Colonic mucosa (tissue), 4 donors: ENCODE measurements at regions not wholly inside any gene's neighbourhood (a gene's known extent, or its start where the extent isn't known, plus 50 kb on each side); places are given as distances from the start of the nearest gene placed in this dataset.

ENCODE experiments used
- DNase-seq: peaks from one replicate; pipeline ENCODE4 v3.0.0-alpha.2; 2020
- H3K27ac ChIP-seq: fragments of 200-600 bp; one replicate; pipeline ENCODE4 v1.8.0; 2021
- H3K27me3 ChIP-seq: fragments of 200-600 bp; one replicate; pipeline ENCODE4 v1.8.0; 2021
- H3K36me3 ChIP-seq: fragments of 200-600 bp; one replicate; pipeline ENCODE4 v1.8.0; 2021
- H3K4me1 ChIP-seq: fragments of 200-600 bp; one replicate; pipeline ENCODE4 v1.8.0; 2021; ENCODE audit warnings: mild to moderate bottlenecking
- H3K4me3 ChIP-seq: fragments of 200-600 bp; one replicate; pipeline ENCODE4 v1.8.0; 2021
- H3K9ac ChIP-seq, 2 donors: one replicate each; pipeline ENCODE4 v1.7.0; 2013; ENCODE audit warnings: control low read depth in 2 of 2, low read depth in 2 of 2, low read length in 2 of 2
- H3K9me3 ChIP-seq: fragments of 200-600 bp; one replicate; pipeline ENCODE4 v1.8.0; 2021
- intact Hi-C: fragments of 100-400 bp; cut with DNase I; formaldehyde crosslinking; loops from one replicate; pipeline ENCODE4 v1.14.1; 2022
- TF ChIP-seq, protein P1 (sequence below): fragments of 200-600 bp; IDR thresholded peaks from one replicate; pipeline ENCODE4 v1.8.0; 2022; ENCODE audit warnings: antibody characterized with exemption, mild to moderate bottlenecking
- donor health status: healthy.
- donor health status: DM: no; HTN: no; CAD: no.
- donor health status: DM: no; HTN: no; CAD: no.

GRCh38 chr6:43948527-43949485 lies 178.4 kb downstream of the MRPL14 start:
- DNase-seq = no peak
- H3K9me3 ChIP-seq = no peaks in the 10 kb centered on the region
- no peak overlapping the region for H3K4me3 ChIP-seq
- H3K9ac ChIP-seq = no peak overlapping the region
- TF ChIP-seq, protein P1, sequence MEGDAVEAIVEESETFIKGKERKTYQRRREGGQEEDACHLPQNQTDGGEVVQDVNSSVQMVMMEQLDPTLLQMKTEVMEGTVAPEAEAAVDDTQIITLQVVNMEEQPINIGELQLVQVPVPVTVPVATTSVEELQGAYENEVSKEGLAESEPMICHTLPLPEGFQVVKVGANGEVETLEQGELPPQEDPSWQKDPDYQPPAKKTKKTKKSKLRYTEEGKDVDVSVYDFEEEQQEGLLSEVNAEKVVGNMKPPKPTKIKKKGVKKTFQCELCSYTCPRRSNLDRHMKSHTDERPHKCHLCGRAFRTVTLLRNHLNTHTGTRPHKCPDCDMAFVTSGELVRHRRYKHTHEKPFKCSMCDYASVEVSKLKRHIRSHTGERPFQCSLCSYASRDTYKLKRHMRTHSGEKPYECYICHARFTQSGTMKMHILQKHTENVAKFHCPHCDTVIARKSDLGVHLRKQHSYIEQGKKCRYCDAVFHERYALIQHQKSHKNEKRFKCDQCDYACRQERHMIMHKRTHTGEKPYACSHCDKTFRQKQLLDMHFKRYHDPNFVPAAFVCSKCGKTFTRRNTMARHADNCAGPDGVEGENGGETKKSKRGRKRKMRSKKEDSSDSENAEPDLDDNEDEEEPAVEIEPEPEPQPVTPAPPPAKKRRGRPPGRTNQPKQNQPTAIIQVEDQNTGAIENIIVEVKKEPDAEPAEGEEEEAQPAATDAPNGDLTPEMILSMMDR = no peak
- H3K36me3 ChIP-seq = no peaks in the 10 kb centered on the region
- H3K4me1 ChIP-seq = no peaks in the 10 kb centered on the region
- no peaks in the 10 kb centered on the region for H3K27me3 ChIP-seq
- no peak overlapping the region for H3K27ac ChIP-seq
- intact Hi-C loops = no loop called here

DNA sequence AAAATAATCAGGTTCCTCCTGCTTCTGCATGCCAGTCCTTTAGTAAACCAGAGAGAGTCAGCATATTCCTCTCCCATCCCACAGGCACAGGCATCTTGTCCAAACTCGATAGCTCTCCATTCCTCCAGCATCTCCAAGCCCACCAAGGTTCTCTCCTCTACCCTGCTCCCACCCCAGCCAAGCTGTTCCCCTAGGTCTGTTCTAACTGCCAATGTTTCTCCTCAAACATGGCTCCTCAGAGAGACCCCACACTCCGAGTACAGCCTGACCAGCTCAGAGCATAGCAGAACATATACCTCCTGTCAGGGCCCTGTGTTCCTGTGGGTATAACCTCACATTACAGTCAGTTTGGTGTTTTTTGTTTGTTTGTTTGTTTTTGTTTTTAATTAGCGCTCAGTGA lies 177.8 kb downstream of the VEGFA start:
- Histone ChIP-seq H3K4me3 (no peak overlapping the region), H3K27me3 (no peaks in the 10 kb centered on the region), H3K9me3 (no peaks in the 10 kb centered on the region), H3K9ac (no peak overlapping the region), H3K4me1 (no peaks in the 10 kb centered on the region), H3K36me3 (no peaks in the 10 kb centered on the region), H3K27ac (no peak overlapping the region)
- no peak for DNase-seq
- TF ChIP-seq, protein P1 = no peak
- intact Hi-C loops = no loop called here

DNA sequence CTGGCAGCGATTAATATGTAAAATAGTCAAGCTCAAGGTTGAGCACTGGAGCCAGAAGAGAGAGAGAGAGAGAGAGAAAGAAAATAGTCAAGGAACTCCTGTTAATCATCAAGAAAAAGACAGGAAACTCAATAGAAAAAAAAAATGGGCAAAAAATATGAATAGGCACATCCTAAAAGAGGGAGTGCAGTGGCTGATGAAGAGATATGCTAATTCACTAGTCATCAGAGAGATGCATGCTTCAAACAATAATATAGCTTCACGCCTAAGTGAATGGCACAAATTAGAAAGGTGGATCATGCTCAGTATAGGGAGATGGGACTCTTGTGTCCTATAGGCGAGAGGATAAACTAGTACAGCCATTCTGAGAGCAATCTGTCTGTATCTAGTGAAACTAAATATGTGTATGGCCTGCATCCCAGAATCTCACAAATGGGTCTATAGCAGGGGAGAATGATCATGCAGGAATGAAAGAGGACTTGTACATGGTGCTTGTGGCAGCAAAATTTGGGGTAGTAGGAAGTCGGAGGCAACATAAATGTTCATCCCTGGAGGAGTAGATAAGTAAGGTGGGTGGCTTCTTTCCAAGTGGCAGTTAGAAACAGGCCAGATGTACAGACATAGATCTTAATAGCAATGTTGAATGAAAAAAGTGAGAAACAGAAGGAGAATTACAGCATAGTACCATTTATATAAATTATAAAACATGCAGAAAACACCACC lies 176.8 kb downstream of the VEGFA start:
- no peak for DNase-seq
- TF ChIP-seq, protein P1 = no peak
- Histone ChIP-seq H3K27ac (no peak overlapping the region), H3K9me3 (no peaks in the 10 kb centered on the region), H3K27me3 (no peaks in the 10 kb centered on the region), H3K4me1 (no peaks in the 10 kb centered on the region), H3K36me3 (no peaks in the 10 kb centered on the region), H3K9ac (no peak overlapping the region), H3K4me3 (no peak overlapping the region)
- intact Hi-C loops = no loop called here

- no peak overlapping the region for H3K4me3 ChIP-seq
- no peak overlapping the region for H3K9ac ChIP-seq
- H3K9me3 ChIP-seq = no peaks in the 10 kb centered on the region
- H3K4me1 ChIP-seq = no peaks in the 10 kb centered on the region
- no peak overlapping the region for H3K27ac ChIP-seq
- TF ChIP-seq, protein P1 = no peak
- no peaks in the 10 kb centered on the region for H3K27me3 ChIP-seq
- no peaks in the 10 kb centered on the region for H3K36me3 ChIP-seq
- intact Hi-C loops = no loop called here
- no peak for DNase-seq
Observed at GRCh38 chr6:43945768-43946080, 175.7 kb downstream of the VEGFA start.

- Histone ChIP-seq H3K27ac (no peak overlapping the region), H3K4me1 (no peaks in the 10 kb centered on the region), H3K27me3 (no peaks in the 10 kb centered on the region), H3K36me3 (no peaks in the 10 kb centered on the region), H3K4me3 (no peak overlapping the region), H3K9ac (no peak overlapping the region), H3K9me3 (no peaks in the 10 kb centered on the region)
- no peak for DNase-seq
- intact Hi-C loops = no loop called here
- TF ChIP-seq, protein P1 = no peak
Observed at GRCh38 chr6:43944908-43945767, 175.1 kb downstream of the VEGFA start.
